DND-41 (cell line): ENCODE measurements at regions not wholly inside any gene's neighbourhood (a gene's known extent, or its start where the extent isn't known, plus 50 kb on each side); places are given as distances from the start of the nearest gene placed in this dataset.

Experiments used
- ATAC-seq: fragments of 200-7000 bp; cut with Tn5 transposase; 3 replicates; pipeline ENCODE4 v1.9.1; 2021; ENCODE audit warnings: low read depth; ENCODE audit not compliant: insufficient read depth
- DNase-seq: peaks from one replicate; pipeline ENCODE4 v3.0.0-alpha.2; 2020
- H2AFZ ChIP-seq: 2 replicates; pipeline ENCODE4 v1.6.0; 2012; ENCODE audit warnings: low read depth, low read length
- H3K27ac ChIP-seq: 2 replicates; pipeline ENCODE4 v1.5.1; 2012; ENCODE audit warnings: low read length, inconsistent platforms
- H3K27me3 ChIP-seq: fragments of 200-600 bp; sonication (generic); 2 replicates; pipeline ENCODE4 v1.6.0; 2012; ENCODE audit warnings: low read length, mild to moderate bottlenecking, inconsistent platforms; ENCODE audit not compliant: insufficient read depth, poor library complexity
- H3K36me3 ChIP-seq: 2 replicates; pipeline ENCODE4 v1.5.1; 2012; ENCODE audit warnings: low read length, inconsistent platforms; ENCODE audit not compliant: insufficient read depth
- H3K4me1 ChIP-seq: 2 replicates; pipeline ENCODE4 v1.5.1; 2012; ENCODE audit warnings: mild to moderate bottlenecking, low read length; ENCODE audit not compliant: insufficient read depth
- H3K4me2 ChIP-seq: 2 replicates; pipeline ENCODE4 v1.6.0; 2012; ENCODE audit warnings: mild to moderate bottlenecking, moderate library complexity, low read length, inconsistent platforms; ENCODE audit not compliant: insufficient read depth
- H3K4me3 ChIP-seq, 2 experiments: fragments of 200-600 bp in 1 of 2; shearing (Covaris generic) in 1 of 2; 2 replicates each; pipeline ENCODE4 v1.5.1; 2012 to 2016; ENCODE audit warnings: inconsistent platforms in 2 of 2, low read length in 2 of 2, mild to moderate bottlenecking in 2 of 2, low read depth in 1 of 2, moderate library complexity in 1 of 2
- H3K79me2 ChIP-seq: 2 replicates; pipeline ENCODE4 v1.6.0; 2012; ENCODE audit warnings: low read length, inconsistent platforms; ENCODE audit not compliant: insufficient read depth
- H3K9ac ChIP-seq: 2 replicates; pipeline ENCODE4 v1.6.0; 2012; ENCODE audit warnings: low read depth, mild to moderate bottlenecking, inconsistent platforms, low read length, moderate library complexity
- H3K9me3 ChIP-seq: 2 replicates; pipeline ENCODE4 v1.5.1; 2012; ENCODE audit warnings: low read length, moderate library complexity, mild to moderate bottlenecking, inconsistent platforms; ENCODE audit not compliant: insufficient read depth, severe bottlenecking
- H4K20me1 ChIP-seq: 2 replicates; pipeline ENCODE4 v1.6.0; 2012; ENCODE audit warnings: low read length; ENCODE audit not compliant: insufficient read depth
- EZH2 ChIP-seq: IDR thresholded peaks from 3 replicates; pipeline ENCODE4 v1.6.1; 2012; ENCODE audit warnings: borderline replicate concordance, low read depth, mild to moderate bottlenecking, moderate library complexity, low read length, inconsistent platforms; ENCODE audit not compliant: severe bottlenecking
- TF ChIP-seq, protein P1 (sequence below): IDR thresholded peaks from 2 replicates; pipeline ENCODE4 v1.5.1; 2012; ENCODE audit warnings: borderline replicate concordance, low read length, moderate library complexity, mild to moderate bottlenecking; ENCODE audit not compliant: poor library complexity, severe bottlenecking; ENCODE audit errors: extremely low read depth

DNA sequence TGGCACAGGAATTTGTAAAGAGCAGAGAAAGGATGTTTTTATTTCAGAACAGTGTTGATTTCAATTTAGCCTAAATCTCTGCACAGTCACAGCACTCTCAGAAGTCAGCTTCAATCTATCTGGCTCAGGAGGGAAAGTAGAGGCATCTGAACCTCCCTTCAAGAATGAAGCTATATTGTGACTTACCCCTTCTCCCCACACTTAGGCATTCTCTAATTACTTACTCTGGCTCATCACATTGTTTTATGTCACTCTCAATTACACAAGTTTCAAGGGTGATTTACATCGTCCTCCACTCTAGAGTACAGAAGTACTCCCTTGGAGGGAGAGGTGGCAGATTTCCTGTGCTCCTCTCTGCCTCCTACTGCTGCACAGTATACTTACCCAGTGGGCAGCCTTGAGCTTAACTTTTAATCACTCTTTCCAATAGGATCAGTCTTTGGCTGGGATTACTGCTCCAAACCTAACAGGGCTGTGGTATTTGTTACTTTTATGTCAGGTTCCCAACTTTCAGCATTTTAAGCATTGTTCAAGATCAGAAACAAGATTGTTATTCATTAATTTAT lies 211.4 kb downstream of the AASDHPPT start:
- Histone ChIP-seq H3K27ac (no peak overlapping the region), H3K4me1 (no peaks in the 10 kb centered on the region), H3K4me3 (no peak overlapping the region), H4K20me1 (no peaks in the 10 kb centered on the region), H3K79me2 (no peaks in the 10 kb centered on the region), H2AFZ (no peak overlapping the region), H3K9me3 (peaks cover 2% of the 10 kb centered on the region), H3K36me3 (no peaks in the 10 kb centered on the region), H3K4me2 (no peak overlapping the region), H3K9ac (no peak overlapping the region), H3K27me3 (no peaks in the 10 kb centered on the region)
- DNase-seq (no peak), ATAC-seq (no peak)
- TF ChIP-seq EZH2 = no peak
- TF ChIP-seq, protein P1, sequence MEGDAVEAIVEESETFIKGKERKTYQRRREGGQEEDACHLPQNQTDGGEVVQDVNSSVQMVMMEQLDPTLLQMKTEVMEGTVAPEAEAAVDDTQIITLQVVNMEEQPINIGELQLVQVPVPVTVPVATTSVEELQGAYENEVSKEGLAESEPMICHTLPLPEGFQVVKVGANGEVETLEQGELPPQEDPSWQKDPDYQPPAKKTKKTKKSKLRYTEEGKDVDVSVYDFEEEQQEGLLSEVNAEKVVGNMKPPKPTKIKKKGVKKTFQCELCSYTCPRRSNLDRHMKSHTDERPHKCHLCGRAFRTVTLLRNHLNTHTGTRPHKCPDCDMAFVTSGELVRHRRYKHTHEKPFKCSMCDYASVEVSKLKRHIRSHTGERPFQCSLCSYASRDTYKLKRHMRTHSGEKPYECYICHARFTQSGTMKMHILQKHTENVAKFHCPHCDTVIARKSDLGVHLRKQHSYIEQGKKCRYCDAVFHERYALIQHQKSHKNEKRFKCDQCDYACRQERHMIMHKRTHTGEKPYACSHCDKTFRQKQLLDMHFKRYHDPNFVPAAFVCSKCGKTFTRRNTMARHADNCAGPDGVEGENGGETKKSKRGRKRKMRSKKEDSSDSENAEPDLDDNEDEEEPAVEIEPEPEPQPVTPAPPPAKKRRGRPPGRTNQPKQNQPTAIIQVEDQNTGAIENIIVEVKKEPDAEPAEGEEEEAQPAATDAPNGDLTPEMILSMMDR = no peak

DNA sequence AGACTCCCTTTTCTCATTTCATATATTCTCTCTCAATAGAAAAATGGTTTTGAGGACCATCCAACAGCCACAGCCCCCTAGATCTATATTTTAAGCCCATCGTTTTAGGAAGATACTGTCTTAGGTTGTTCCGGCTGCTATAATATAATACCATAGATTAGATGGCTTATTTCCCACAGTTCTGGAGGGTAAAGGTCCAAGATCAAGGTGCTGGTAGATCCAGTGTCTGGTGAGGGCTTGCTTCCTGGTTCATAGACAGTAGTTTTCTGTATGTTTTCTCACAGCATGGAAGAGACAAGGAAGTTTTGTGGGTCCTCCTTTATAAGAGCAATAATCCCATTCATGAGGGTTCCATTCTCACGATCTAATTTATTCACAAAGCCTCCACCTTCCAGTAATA lies 215.1 kb downstream of the AASDHPPT start:
- no peak overlapping the region for H3K4me3 ChIP-seq
- H3K36me3 ChIP-seq = no peaks in the 10 kb centered on the region
- TF ChIP-seq EZH2 = no peak
- no peak overlapping the region for H3K27ac ChIP-seq
- no peak for DNase-seq
- H3K9ac ChIP-seq = no peak overlapping the region
- no peaks in the 10 kb centered on the region for H3K4me1 ChIP-seq
- H2AFZ ChIP-seq = no peak overlapping the region
- peaks cover 3% of the 10 kb centered on the region for H3K9me3 ChIP-seq
- H4K20me1 ChIP-seq = no peaks in the 10 kb centered on the region
- H3K27me3 ChIP-seq = no peaks in the 10 kb centered on the region
- H3K79me2 ChIP-seq = no peaks in the 10 kb centered on the region
- no peak overlapping the region for H3K4me2 ChIP-seq
- no peak for ATAC-seq

DNA sequence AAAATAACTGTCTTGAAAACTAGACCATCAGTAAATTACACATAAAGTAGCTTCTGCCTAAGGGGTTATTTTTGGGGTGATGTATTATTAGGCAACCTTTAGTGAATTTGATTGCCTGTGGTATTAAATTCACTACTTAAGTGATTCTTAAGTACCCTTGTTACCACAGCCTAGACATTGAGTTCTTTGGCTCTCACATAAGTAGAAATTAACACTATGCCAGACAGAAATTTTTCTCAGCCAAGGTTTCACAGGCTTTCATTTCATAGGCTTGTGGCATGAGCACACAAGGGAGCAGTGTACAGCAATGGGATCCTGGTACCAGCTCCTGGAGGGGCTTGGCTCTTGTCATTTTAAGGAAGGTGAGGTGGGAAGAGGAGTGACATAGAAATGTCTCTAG lies 218.5 kb downstream of the AASDHPPT start:
- no peaks in the 10 kb centered on the region for H3K4me1 ChIP-seq
- TF ChIP-seq EZH2 = no peak
- no peaks in the 10 kb centered on the region for H4K20me1 ChIP-seq
- no peaks in the 10 kb centered on the region for H3K79me2 ChIP-seq
- no peak for DNase-seq
- H2AFZ ChIP-seq = no peak overlapping the region
- H3K27ac ChIP-seq = no peak overlapping the region
- no peak overlapping the region for H3K4me2 ChIP-seq
- H3K36me3 ChIP-seq = no peaks in the 10 kb centered on the region
- H3K27me3 ChIP-seq = no peaks in the 10 kb centered on the region
- no peak for ATAC-seq
- H3K9me3 ChIP-seq = peaks cover 29% of the 10 kb centered on the region
- no peak overlapping the region for H3K4me3 ChIP-seq
- H3K9ac ChIP-seq = no peak overlapping the region

DNA sequence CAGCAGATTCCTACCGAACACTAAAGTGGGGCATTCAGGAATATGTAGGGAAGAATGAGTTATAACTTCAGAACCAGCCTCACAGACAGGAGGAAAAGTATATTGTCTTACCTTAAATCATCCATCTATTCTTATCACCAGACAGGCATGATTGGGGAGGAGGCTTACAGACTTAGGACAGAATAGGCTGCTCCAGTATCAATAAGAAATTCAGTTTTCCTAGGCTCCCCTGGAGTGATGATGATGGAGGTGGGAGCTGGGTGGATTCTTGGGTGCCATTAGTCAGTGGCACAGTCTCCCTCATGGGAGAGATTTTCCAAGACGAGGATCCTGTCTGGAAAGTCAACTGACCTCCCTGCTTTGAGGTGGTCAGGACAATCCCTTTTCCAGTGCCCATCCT lies 225.0 kb downstream of the AASDHPPT start:
- no peaks in the 10 kb centered on the region for H3K4me1 ChIP-seq
- peak; percentile 79 for ATAC-seq
- H3K4me3 ChIP-seq = no peak overlapping the region
- H3K79me2 ChIP-seq = no peaks in the 10 kb centered on the region
- H3K27me3 ChIP-seq = no peaks in the 10 kb centered on the region
- TF ChIP-seq, protein P1 = no peak
- TF ChIP-seq EZH2 = no peak
- H3K36me3 ChIP-seq = no peaks in the 10 kb centered on the region
- no peak overlapping the region for H3K9ac ChIP-seq
- no peak overlapping the region for H3K27ac ChIP-seq
- H4K20me1 ChIP-seq = no peaks in the 10 kb centered on the region
- H2AFZ ChIP-seq = no peak overlapping the region
- H3K9me3 ChIP-seq = peaks cover 72% of the 10 kb centered on the region
- H3K4me2 ChIP-seq = no peak overlapping the region
- DNase-seq = no peak
